SK-N-SH treated with all-trans-retinoic acid at 6 μM for 48 hours (cell line): ENCODE measurements at regions not wholly inside any gene's neighbourhood (a gene's known extent, or its start where the extent isn't known, plus 50 kb on each side); places are given as distances from the start of the nearest gene placed in this dataset.

ENCODE experiments used
- ATAC-seq: fragments of 200-7000 bp; cut with Tn5 transposase; 3 replicates; pipeline ENCODE4 v1.9.1; 2020; ENCODE audit warnings: mild to moderate bottlenecking, moderate library complexity
- ARNTL ChIP-seq: fragments of 450-650 bp; formaldehyde crosslinking; IDR thresholded peaks from 2 replicates; pipeline ENCODE4 v1.5.0; 2020; ENCODE audit warnings: low read depth, mild to moderate bottlenecking, moderate library complexity, borderline replicate concordance
- BACH2 ChIP-seq: fragments of 250-450 bp; sonication (Bioruptor Pico); IDR thresholded peaks from 2 replicates; pipeline ENCODE4 v1.9.0; 2021; ENCODE audit warnings: mild to moderate bottlenecking, borderline replicate concordance
- CREB5 ChIP-seq: fragments of 250-450 bp; sonication (Bioruptor Pico); IDR thresholded peaks from 2 replicates; pipeline ENCODE4 v1.5.1; 2020; ENCODE audit warnings: low read depth, mild to moderate bottlenecking, moderate library complexity
- CSDC2 ChIP-seq: fragments of 250-450 bp; sonication (Bioruptor Pico); IDR thresholded peaks from 2 replicates; pipeline ENCODE4 v1.5.0; 2020; ENCODE audit warnings: mild to moderate bottlenecking, moderate library complexity
- CSRNP3 ChIP-seq: fragments of 250-450 bp; sonication (Bioruptor Pico); IDR thresholded peaks from 2 replicates; pipeline ENCODE4 v1.5.1; 2021; ENCODE audit warnings: mild to moderate bottlenecking, moderate library complexity
- ESRRG ChIP-seq: fragments of 250-450 bp; sonication (Bioruptor Pico); IDR thresholded peaks from 2 replicates; pipeline ENCODE4 v1.6.1; 2021; ENCODE audit warnings: mild to moderate bottlenecking
- GLIS3 ChIP-seq: fragments of 250-450 bp; sonication (Bioruptor Pico); IDR thresholded peaks from 2 replicates; pipeline ENCODE4 v1.5.0; 2020; ENCODE audit warnings: mild to moderate bottlenecking, moderate library complexity
- ISL1 ChIP-seq: fragments of 250-450 bp; sonication (Bioruptor Pico); IDR thresholded peaks from 2 replicates; pipeline ENCODE4 v2.1.2; 2022; ENCODE audit warnings: mild to moderate bottlenecking, moderate library complexity
- POU6F1 ChIP-seq: fragments of 250-450 bp; sonication (Bioruptor Pico); IDR thresholded peaks from 2 replicates; pipeline ENCODE4 v1.8.0; 2021; ENCODE audit warnings: low read depth, mild to moderate bottlenecking, moderate library complexity, borderline replicate concordance
- PPARA ChIP-seq: fragments of 250-450 bp; sonication (Bioruptor Pico); IDR thresholded peaks from 2 replicates; pipeline ENCODE4 v1.5.0; 2020; ENCODE audit warnings: mild to moderate bottlenecking, borderline replicate concordance
- RARB ChIP-seq: fragments of 250-450 bp; sonication (Bioruptor Pico); IDR thresholded peaks from 2 replicates; pipeline ENCODE4 v1.8.0; 2021; ENCODE audit warnings: mild to moderate bottlenecking, moderate library complexity
- SNAI2 ChIP-seq: fragments of 250-450 bp; sonication (Bioruptor Pico); IDR thresholded peaks from 2 replicates; pipeline ENCODE4 v1.5.0; 2020; ENCODE audit warnings: mild to moderate bottlenecking, moderate library complexity
- TOX ChIP-seq: fragments of 250-450 bp; sonication (Bioruptor Pico); IDR thresholded peaks from 2 replicates; pipeline ENCODE4 v1.8.0; 2021; ENCODE audit warnings: mild to moderate bottlenecking, moderate library complexity, borderline replicate concordance
- ZC3H10 ChIP-seq: fragments of 250-450 bp; sonication (Bioruptor Pico); IDR thresholded peaks from 2 replicates; pipeline ENCODE4 v1.5.1; 2021; ENCODE audit warnings: mild to moderate bottlenecking, moderate library complexity
- ZFP3 ChIP-seq: fragments of 250-450 bp; sonication (Bioruptor Pico); IDR thresholded peaks from 2 replicates; pipeline ENCODE4 v1.5.0; 2020; ENCODE audit warnings: mild to moderate bottlenecking, moderate library complexity
- ZFP30 ChIP-seq: fragments of 450-650 bp; formaldehyde crosslinking; IDR thresholded peaks from 2 replicates; pipeline ENCODE4 v1.5.0; 2022; ENCODE audit warnings: mild to moderate bottlenecking, moderate library complexity
- ZNF565 ChIP-seq: fragments of 450-650 bp; formaldehyde crosslinking; conservative IDR thresholded peaks from 2 replicates; pipeline ENCODE4 v1.5.0; 2020; ENCODE audit warnings: low read depth, mild to moderate bottlenecking, moderate library complexity
- ZNF70 ChIP-seq: fragments of 450-650 bp; formaldehyde crosslinking; IDR thresholded peaks from 2 replicates; pipeline ENCODE4 v1.5.0; 2020; ENCODE audit warnings: mild to moderate bottlenecking, moderate library complexity
- ZNF8 ChIP-seq: fragments of 450-650 bp; formaldehyde crosslinking; IDR thresholded peaks from 2 replicates; pipeline ENCODE4 v1.5.0; 2020; ENCODE audit warnings: mild to moderate bottlenecking, moderate library complexity
- TF ChIP-seq, protein P1 (sequence below): fragments of 250-450 bp; sonication (Bioruptor Pico); IDR thresholded peaks from 2 replicates; pipeline ENCODE4 v1.5.0; 2020; ENCODE audit warnings: mild to moderate bottlenecking, moderate library complexity
- TF ChIP-seq, protein P2 (sequence below): fragments of 250-450 bp; sonication (Bioruptor Pico); IDR thresholded peaks from 2 replicates; pipeline ENCODE4 v1.8.0; 2020; ENCODE audit warnings: mild to moderate bottlenecking, moderate library complexity, borderline replicate concordance

- ATAC-seq, result no peak
- TF ChIP-seq PPARA (CRISPR knock-in tag) (no peak), POU6F1 (CRISPR knock-in tag) (no peak)
Observed at GRCh38 chr15:79495775-79496174, 63.6 kb downstream of the MINAR1 start.

DNA sequence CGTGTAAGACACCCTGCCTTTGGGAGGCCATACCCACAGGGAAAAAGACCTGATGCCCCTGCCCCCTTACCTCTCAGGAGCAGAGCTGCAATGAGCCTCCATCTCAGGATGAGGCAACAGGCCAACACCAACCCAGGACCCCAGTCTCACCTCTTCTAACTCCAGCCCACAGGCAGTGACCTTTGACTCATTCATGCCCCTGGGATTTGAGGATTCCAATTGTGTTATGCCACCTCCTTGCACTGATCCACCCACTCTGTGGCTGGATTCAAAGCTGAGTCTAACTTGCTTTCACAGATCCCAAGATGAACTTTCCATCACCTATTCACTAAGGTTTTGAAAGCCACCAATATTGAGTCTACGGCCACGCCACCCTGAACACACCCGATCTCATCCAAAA is 64.7 kb downstream of the MINAR1 start:
- no peak for ATAC-seq
- no peak for TF ChIP-seq ZFP30 (CRISPR knock-in tag)
- no peak for TF ChIP-seq CSDC2 (CRISPR knock-in tag)
- TF ChIP-seq, protein P1, sequence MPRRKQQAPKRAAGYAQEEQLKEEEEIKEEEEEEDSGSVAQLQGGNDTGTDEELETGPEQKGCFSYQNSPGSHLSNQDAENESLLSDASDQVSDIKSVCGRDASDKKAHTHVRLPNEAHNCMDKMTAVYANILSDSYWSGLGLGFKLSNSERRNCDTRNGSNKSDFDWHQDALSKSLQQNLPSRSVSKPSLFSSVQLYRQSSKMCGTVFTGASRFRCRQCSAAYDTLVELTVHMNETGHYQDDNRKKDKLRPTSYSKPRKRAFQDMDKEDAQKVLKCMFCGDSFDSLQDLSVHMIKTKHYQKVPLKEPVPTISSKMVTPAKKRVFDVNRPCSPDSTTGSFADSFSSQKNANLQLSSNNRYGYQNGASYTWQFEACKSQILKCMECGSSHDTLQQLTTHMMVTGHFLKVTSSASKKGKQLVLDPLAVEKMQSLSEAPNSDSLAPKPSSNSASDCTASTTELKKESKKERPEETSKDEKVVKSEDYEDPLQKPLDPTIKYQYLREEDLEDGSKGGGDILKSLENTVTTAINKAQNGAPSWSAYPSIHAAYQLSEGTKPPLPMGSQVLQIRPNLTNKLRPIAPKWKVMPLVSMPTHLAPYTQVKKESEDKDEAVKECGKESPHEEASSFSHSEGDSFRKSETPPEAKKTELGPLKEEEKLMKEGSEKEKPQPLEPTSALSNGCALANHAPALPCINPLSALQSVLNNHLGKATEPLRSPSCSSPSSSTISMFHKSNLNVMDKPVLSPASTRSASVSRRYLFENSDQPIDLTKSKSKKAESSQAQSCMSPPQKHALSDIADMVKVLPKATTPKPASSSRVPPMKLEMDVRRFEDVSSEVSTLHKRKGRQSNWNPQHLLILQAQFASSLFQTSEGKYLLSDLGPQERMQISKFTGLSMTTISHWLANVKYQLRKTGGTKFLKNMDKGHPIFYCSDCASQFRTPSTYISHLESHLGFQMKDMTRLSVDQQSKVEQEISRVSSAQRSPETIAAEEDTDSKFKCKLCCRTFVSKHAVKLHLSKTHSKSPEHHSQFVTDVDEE (CRISPR knock-in tag), result no peak
- TF ChIP-seq ZFP3, result no peak
- TF ChIP-seq SNAI2, result no peak
- TF ChIP-seq ZC3H10 (CRISPR knock-in tag), result no peak
- no peak for TF ChIP-seq ZNF565 (CRISPR knock-in tag)
- no peak for TF ChIP-seq CSRNP3 (CRISPR knock-in tag)
- no peak for TF ChIP-seq POU6F1 (CRISPR knock-in tag)
- no peak for TF ChIP-seq ISL1 (CRISPR knock-in tag)
- no peak for TF ChIP-seq GLIS3
- TF ChIP-seq, protein P2, sequence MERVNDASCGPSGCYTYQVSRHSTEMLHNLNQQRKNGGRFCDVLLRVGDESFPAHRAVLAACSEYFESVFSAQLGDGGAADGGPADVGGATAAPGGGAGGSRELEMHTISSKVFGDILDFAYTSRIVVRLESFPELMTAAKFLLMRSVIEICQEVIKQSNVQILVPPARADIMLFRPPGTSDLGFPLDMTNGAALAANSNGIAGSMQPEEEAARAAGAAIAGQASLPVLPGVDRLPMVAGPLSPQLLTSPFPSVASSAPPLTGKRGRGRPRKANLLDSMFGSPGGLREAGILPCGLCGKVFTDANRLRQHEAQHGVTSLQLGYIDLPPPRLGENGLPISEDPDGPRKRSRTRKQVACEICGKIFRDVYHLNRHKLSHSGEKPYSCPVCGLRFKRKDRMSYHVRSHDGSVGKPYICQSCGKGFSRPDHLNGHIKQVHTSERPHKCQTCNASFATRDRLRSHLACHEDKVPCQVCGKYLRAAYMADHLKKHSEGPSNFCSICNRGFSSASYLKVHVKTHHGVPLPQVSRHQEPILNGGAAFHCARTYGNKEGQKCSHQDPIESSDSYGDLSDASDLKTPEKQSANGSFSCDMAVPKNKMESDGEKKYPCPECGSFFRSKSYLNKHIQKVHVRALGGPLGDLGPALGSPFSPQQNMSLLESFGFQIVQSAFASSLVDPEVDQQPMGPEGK (CRISPR knock-in tag), result no peak
- no peak for TF ChIP-seq BACH2 (CRISPR knock-in tag)
- no peak for TF ChIP-seq CREB5
- TF ChIP-seq PPARA (CRISPR knock-in tag), result no peak
- TF ChIP-seq ARNTL (CRISPR knock-in tag), result no peak
- no peak for TF ChIP-seq ZNF70

- ATAC-seq, result no peak
- TF ChIP-seq RARB (CRISPR knock-in tag) (no peak), CSDC2 (CRISPR knock-in tag) (no peak), ESRRG (no peak), POU6F1 (CRISPR knock-in tag) (no peak), TOX (no peak), PPARA (CRISPR knock-in tag) (no peak), ZNF8 (no peak), ZFP30 (CRISPR knock-in tag) (no peak), ZNF70 (no peak), CREB5 (no peak), ARNTL (CRISPR knock-in tag) (no peak)
- TF ChIP-seq, protein P1 (CRISPR knock-in tag), result no peak
Observed at GRCh38 chr15:79501086-79501485, 69.0 kb downstream of the MINAR1 start.
